HFF-Myc (cell line): ENCODE measurements at regions not wholly inside any gene's neighbourhood (a gene's known extent, or its start where the extent isn't known, plus 50 kb on each side); places are given as distances from the start of the nearest gene placed in this dataset.

ENCODE experiments used
- DNase-seq: peaks from one replicate; pipeline ENCODE4 v3.0.0-alpha.2; 2011; ENCODE audit warnings: low read depth; ENCODE audit errors: extremely low read depth
- H3K4me3 ChIP-seq: replicated peaks from 2 replicates; pipeline ENCODE4 v1.5.1; 2011; ENCODE audit warnings: low read depth, mild to moderate bottlenecking, control low read depth, low read length
- TF ChIP-seq, protein P1 (sequence below): IDR thresholded peaks from 2 replicates; pipeline ENCODE4 v1.5.1; 2012; ENCODE audit warnings: mild to moderate bottlenecking, low read depth, low read length, control low read depth; ENCODE audit errors: missing control alignments

DNA sequence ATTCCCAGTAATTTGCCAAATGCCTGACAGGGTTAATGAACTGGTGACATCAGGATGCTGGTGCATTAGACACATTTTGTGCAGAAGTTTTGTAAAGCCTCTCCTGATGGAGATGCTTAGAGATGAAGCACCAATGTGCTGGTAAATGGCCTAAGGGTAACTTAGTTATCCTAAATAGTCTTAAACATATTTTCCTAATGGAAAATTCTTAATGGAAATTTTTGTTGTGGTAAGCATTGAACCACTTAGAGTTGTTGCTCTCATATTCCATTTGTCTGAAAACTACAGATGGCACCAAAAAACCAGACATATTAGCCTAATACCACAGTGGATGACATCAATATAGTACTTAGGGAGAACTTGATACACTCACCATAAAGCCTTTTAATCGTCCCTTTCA lies 154.5 kb upstream of the ANK2 start:
- TF ChIP-seq, protein P1, sequence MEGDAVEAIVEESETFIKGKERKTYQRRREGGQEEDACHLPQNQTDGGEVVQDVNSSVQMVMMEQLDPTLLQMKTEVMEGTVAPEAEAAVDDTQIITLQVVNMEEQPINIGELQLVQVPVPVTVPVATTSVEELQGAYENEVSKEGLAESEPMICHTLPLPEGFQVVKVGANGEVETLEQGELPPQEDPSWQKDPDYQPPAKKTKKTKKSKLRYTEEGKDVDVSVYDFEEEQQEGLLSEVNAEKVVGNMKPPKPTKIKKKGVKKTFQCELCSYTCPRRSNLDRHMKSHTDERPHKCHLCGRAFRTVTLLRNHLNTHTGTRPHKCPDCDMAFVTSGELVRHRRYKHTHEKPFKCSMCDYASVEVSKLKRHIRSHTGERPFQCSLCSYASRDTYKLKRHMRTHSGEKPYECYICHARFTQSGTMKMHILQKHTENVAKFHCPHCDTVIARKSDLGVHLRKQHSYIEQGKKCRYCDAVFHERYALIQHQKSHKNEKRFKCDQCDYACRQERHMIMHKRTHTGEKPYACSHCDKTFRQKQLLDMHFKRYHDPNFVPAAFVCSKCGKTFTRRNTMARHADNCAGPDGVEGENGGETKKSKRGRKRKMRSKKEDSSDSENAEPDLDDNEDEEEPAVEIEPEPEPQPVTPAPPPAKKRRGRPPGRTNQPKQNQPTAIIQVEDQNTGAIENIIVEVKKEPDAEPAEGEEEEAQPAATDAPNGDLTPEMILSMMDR, result no peak

DNA sequence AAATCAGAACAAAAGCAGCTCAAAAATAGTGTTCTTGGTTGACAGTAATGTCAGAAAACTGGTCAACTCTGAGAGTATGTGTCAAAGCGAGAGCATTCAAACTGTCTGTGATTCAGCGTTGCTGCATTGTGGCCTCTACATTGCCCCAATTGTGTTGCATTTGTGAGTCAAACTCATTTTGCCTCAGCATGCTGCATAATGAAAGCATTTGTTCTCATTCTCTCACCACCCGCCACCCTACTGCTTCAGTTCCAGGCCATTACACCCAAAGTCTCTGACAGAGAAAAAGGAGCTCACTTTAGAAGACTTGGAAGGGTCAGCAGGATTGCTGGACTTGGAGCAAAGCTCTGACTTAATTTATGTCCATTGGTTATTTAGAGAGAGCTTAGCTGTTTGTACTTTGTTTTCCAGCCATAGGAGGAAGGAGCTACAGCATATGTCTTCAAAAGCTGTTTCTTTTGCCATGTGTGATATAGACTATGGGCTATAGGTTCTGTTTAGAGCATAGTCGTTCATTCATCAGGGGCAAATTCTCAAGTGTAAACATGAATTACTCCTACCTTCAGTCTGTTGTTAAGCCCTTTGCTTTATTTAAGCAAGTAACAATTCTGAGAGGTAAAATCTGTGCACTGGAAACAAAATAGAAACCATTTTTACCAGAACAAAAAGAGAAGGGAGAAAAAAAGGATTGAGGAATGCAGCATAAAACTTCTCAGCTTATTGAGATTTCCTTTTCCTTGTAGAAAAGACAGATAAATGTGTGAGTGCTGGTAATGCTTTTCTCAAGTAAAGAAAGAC lies 153.4 kb upstream of the ANK2 start:
- TF ChIP-seq, protein P1, result no peak
- no peak overlapping the region for H3K4me3 ChIP-seq
- no peak for DNase-seq

More for the DNA sequence above, 154.5 kb upstream of the ANK2 start:
- no peak overlapping the region for H3K4me3 ChIP-seq
- no peak for DNase-seq

DNA sequence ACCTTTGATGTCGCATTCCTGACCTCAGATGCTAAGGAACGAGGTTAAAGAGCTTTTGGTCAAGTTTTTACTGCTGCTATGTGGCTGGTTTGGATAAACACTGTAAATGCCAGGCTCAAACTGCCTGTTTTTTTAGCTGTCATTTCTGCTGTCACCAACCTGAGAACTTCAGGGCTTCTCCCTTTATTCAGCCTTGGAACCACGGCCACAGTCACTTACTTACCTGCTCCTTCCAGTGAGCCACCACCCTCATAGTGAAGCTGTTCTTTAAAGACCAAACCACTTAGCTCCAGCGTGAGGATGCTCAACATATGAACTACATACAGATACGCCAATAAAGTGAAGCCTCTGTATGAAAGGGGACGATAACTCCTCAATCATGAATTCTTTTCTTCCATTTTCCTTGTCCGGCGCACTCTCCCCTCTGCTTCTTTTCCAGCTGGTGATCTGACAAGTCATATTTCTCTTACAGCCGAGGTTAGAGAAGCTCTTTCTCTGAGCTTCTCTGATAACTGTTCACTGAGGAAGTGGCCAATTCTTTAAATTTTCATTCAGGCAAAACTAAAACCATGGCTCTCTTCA lies 152.8 kb upstream of the ANK2 start:
- TF ChIP-seq, protein P1, result no peak
- no peak overlapping the region for H3K4me3 ChIP-seq
- no peak for DNase-seq

DNA sequence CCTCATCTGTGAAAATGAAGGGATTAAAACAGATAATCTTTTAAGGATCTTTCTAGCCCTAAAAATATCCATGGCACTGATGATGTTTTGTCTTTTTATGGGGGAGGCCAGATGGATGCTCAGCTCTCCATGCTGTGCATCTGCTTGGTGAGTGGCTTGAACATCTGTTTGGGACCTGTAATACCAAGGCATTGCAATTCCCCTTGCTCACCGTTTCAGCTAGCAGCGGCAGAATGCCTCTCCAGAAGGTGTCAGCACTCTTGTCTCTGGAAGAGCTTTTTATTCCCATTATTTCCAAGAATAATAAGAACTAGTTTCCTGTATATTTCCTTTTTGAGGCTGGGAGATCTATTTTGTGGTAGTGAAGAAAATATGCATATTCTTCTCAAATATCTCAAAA lies 151.9 kb upstream of the ANK2 start:
- TF ChIP-seq, protein P1, result no peak
- no peak overlapping the region for H3K4me3 ChIP-seq
- no peak for DNase-seq

DNA sequence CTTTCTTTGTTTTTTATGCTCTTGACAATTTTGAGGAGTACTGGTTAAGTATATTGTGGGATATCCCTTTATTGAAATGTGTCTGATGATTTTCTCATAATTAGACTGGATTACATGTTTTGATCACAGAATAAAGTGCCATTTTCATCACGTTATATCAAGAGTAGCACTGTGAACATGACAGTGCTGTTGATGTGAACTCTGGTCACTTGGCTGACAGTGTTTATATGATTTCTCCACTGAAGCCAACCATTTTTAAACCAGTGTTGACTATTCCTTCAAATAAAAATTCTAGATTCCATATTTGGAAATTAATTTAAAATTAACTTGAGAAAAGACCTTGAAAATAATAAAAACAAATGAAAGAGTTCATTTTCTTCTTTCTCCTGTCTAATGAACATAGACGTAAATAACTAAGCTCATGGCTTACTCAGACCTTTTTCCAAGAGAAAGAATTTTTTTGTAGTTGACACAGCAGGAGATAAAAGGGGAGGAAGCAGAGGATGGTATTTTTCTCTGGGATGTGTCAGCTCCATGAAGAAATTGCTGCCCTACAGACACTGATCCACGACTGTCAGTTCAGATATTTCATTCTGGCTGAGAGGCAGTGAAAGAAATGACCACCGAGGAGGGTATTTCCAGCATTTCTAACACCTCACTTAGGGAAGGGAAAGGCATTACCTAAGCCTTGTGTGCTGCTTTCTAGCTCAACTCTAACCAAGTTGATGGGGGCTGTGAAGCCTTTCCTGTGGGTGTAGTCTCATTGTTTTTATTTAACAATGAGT lies 150.9 kb upstream of the ANK2 start:
- DNase-seq, result no peak
- TF ChIP-seq, protein P1, result no peak
- no peak overlapping the region for H3K4me3 ChIP-seq

GRCh38 chr4:112900416-112900815 lies 149.0 kb upstream of the ANK2 start:
- DNase-seq, result no peak
- TF ChIP-seq, protein P1, result no peak
- H3K4me3 ChIP-seq, result no peak overlapping the region
